Ramos (cell line): ENCODE measurements at regions not wholly inside any gene's neighbourhood (a gene's known extent, or its start where the extent isn't known, plus 50 kb on each side); places are given as distances from the start of the nearest gene placed in this dataset.

Experiments
- in situ Hi-C: fragments of 300-500 bp; cut with MboI; formaldehyde crosslinking; loops from one replicate; pipeline ENCODE4 v1.14.3; 2022; ENCODE audit warnings: low sequenced_read_pairs; ENCODE audit not compliant: unreplicated experiment

DNA sequence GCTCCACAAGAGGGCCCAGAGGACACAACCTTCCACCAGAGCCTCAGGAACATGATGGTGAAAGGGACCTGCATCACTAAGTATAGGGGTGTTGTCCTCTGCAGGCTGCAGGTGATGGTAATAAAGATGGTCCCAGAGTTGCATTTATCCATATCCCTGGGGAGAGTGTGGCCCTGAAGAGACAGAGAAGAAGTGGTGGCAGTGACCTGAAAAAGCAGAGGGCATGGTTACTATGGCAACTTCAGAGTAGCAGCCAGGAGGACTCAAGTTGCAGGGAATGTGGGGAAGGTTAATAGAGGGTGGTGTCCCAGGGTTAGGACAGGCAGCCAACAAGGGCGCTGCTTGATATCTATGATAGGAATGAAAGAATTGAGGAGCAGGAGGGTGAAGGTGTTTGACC lies 57.1 kb downstream of the HLA-A start:
- in situ Hi-C loops: no loop called here

DNA sequence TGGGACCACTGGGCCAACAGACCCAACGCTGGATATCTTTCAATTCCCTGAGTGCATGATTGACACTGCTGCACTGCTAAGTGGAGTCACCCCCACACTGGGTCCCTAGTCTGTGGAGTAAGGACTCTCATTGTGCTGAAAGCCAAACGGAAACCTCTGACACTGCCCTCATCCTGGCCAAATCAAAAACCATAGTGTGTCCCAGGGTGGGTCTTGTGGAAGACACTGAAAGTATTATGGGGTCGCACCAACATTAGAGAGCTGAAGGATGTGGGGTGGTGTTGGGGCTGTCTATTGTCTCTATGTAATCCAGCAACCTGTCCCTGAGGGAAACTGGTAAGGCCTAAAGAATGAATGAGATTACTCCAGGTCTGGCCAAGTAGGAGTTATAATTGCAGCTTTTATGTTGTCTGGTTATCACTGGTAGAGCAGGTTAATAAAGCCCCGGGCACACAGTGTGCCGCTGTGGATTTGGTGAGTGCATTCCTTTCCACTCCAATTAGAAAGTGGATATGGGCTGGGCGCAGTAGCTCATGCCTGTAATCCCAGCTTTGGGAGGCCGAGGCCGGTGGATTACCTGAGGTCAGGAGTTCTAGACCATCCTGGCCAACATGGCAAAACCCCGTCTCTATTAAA lies 57.9 kb downstream of the HLA-A start:
- in situ Hi-C loops: no loop called here

DNA sequence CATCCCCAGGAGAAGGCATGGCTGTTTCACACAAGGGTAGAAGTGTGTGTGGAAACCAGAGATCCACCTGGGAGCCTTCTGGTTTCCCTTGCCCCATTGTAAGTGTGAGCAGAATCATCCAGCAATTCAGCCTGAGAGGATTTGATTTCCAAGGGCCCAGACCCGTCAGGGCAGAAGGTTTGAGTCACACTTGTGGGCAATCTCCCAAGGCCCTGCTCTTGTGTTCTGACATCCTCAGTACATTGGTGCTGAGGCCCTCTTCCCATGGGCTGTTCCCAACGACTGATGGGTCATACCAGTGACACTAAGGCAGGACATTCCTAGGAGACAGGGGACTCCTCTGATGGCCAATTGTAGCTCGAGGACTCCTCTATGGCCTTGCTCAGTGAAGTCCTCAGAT lies 58.2 kb upstream of the POLR1H start:
- in situ Hi-C loops: no loop called here

DNA sequence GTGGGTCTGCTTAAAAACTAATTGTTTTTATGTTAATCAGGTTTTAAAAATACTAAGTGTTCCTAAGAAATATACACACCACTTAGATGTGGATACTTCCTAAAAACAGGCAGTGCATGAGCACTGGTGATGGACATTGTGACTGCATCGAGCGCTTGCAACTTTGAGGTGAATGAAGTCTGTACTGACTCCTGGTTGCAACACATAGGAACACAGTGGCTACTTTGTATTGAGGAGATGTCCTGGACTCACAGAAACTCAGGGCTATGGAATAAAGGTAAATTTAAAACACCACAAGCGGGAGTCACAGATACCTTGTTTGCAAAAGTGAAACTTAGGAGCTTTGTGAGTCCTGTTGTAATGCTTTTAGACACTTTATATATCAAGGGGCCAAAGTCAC lies 55.6 kb upstream of the POLR1H start:
- in situ Hi-C loops: loop anchor here (5.0 kb wide), 1 partner anchor 158 kb away; no protein-coding TSS in a partner anchor

DNA sequence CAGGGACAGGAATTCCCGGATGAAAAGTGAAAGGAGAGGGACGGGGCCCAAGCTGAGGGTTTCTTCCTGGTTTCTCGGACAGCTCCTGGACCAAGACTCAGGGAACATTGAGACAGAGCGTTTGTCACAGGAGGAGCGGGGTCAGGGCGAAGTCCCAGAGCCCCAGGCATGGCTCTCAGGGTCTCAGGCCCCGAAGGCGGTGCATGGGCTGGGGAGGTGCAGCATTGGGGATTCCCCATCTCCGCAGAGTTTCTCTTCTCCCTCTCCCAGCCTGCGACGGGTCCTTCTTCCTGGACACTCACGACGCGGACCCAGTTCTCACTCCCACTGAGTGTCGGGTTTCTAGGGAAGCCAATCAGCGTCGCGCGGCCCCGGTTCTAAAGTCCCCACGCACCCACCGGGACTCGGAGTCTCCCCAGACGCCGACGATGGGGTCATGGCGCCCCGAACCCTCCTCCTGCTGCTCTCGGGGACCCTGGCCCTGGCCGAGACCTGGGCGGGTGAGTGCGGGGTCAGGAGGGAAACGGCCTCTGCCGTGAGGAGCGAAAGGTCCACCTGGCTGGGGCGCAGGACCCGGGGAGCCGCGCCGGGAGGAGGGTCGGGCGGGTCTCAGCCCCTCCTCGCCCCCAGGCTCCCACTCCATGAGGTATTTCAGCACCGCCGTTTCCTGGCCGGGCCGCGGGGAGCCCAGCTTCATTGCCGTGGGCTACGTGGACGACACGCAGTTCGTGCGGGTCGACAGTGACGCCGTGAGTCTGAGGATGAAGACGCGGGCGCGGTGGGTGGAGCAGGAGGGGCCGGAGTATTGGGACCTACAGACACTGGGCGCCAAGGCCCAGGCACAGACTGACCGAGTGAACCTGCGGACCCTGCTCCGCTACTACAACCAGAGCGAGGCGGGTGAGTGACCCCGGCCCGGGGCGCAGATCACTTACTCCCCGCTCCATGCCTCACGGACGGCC lies 54.6 kb upstream of the POLR1H start:
- in situ Hi-C loops: loop anchor here (5.0 kb wide), 1 partner anchor 159 kb away; no protein-coding TSS in a partner anchor

DNA sequence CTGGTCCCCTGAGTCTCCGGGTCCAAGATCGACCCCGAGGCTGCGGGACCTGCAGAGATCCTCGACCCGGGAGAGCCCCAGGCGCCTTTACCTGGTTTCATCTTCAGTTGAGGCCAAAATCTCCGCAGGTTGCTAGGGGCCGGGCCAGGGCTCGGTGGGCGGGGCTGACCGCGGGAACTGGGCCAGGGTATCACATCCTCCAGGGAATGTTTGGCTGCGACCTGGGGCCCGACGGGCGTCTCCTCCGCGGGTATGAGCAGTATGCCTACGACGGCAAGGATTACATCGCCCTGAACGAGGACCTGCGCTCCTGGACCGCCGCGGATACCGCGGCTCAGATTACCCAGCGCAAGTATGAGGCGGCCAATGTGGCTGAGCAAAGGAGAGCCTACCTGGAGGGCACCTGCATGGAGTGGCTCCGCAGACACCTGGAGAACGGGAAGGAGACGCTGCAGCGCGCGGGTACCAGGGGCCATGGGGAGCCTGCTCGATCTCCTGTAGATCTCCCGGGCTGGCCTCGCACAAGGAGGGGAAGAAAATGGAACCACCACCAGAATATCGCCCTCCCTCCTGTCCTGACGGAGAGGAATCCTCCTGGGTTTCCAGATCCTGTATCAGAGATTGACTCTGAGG lies 53.8 kb upstream of the POLR1H start:
- in situ Hi-C loops: loop anchor here (5.0 kb wide), 1 partner anchor 160 kb away; no protein-coding TSS in a partner anchor

DNA sequence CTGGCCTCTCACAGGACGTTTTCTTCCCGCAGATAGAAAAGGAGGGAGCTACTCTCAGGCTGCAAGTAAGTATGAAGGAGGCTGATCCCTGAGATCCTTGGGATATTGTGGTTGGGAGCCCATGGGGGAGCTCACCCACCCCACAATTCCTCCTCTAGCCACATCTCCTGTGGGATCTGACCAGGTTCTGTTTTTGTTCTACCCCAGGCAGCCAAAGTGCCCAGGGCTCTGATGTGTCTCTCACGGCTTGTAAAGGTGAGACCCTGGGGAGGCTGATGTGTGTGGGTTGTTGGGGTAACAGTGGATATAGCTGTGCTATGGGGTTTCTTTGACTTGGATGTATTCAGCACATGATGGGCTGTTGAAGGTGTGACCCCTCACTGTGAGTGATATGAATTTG lies 52.0 kb upstream of the POLR1H start:
- in situ Hi-C loops: loop anchor here (5.0 kb wide), 1 partner anchor 162 kb away; no protein-coding TSS in a partner anchor
